ENCODE measurements at regions not wholly inside any gene's neighbourhood (a gene's known extent, or its start where the extent isn't known, plus 50 kb on each side); places are given as distances from the start of the nearest gene placed in this dataset.
A peak's percentile ranks its signal among the peaks of the same experiment; 100 is the strongest.

DNA sequence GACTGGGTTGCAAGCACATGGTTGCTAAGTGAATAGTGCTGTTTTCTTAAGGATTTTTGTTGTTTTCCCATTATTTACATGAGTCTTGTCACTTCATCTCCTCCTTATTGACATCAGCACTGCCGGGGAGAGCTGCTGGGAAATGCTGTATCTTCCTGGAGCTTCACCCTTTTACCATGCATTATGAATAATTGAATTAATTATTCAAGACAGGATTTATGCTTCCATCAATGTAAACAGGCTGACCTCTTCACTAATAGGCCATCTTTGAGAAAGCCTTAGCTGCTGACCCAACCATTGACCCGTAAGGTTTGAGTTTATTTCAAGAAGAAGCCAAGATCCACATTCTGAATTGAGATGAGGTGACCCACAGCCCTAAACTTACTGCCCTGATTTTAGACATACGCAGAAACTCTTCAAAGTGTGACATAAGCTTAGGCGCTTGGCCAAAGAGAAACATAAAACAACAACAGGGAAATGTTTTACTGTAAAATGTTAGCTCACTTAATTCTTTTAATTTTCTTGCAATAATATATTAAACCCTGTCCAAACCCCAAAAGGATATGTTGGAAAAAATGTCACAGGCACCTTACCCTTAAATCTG is 365.5 kb upstream of the SYT4 start:
- DNase-seq (ENCODE audit: low read depth in 2 of 2) = no peak

- no peak for DNase-seq (ENCODE audit: low read depth in 2 of 2)
These were observed 370.7 kb upstream of the SYT4 start for GRCh38 chr18:43648002-43648401.

DNA sequence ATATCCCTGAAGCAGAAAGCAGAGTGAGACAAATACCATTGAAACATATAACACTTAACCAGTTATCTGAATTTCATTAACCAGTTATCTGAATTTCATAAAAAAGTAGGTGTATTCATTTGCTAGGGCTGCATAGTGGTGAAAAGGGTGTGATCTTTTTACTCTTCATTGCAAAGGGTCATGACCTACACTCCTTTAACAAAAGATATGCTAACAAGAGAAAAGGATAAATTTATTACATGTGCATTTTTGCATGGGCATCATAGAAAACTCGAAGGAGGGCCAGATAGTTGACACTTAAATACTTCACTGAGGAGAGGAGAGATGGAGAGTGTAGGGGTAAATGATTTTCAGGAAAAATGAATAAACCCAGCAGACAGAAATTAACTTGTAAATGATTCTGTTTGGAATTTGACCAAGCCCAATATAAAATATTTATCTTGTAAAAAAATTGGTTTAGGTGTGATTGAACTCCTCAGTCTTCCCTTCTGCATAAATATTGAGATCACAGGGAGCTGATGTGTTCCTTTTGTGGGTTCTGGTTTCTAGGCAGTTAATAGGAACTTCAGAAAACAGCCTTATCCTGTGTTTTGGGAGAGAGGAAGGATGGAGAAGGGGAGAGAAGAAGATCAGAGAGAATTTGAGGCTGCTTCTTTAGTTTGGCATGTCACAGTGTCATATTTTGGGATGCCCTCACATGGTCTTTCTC is 372.5 kb upstream of the SYT4 start:
- DNase-seq (ENCODE audit: low read depth in 2 of 2) = no peak

DNA sequence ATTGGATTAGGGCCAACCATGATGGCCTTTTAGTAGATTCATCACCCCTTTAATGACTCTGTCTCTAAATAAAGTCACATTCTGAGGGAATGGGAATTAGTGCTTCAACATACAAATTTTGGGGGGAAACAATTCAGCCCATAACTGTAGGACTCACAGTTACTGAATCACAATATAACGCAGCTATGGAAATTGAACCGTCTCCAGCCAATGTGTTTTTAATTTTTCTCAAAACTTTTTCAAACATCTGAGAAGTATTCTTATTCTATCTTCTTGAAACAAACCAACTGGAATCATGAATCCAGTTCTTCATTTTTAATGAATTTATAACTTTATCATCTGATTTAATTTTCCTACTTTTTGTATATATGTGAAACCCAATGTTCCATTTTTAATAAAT is 373.1 kb upstream of the SYT4 start:
- no peak for DNase-seq (ENCODE audit: low read depth in 2 of 2)

GRCh38 chr18:43651057-43651456 is 373.8 kb upstream of the SYT4 start:
- no peak for DNase-seq (ENCODE audit: low read depth in 2 of 2)

DNA sequence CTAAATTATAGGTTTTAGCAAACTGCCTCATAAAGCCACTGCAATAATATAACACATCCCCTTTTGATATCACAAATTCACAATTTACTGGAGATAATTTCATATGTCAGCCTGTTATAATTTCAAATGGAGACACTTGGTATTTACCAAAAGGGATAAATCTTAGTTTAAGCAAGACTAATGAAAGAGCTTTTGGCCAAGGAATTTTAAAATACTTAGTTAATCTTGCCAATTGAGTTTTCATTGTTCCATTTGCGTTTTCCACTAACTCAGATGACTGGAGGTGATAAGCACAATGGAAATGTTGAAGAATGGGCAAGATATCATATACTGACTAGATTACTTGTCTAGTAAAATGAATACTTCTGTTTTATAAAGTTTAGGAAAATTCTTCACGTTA is 379.3 kb upstream of the SYT4 start:
- no peak for DNase-seq (ENCODE audit: low read depth in 2 of 2)

GRCh38 chr18:43661570-43661969 is 384.3 kb upstream of the SYT4 start:
- DNase-seq (ENCODE audit: low read depth in 2 of 2) = peak; percentile 3 to 5

DNA sequence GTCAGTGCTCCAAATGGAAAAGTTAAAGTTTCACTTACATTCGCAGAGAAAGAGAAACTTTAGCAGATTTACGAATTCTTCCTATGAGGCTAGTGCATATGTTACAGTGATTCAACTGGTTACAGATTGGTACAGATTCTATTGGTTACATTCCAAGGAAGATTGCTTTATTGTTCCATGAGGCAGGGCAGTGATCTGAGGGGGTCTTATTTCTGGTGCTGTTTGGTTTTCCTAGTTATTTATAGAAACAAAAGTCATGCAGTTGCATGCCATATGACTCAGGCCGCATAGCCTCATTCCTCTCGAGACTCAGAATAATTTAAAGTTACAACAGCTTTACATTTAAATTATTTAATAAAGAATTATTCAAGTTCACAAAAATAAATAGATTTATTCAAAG is 385.4 kb upstream of the SYT4 start:
- DNase-seq (ENCODE audit: low read depth in 2 of 2) = no peak

GRCh38 chr18:43663159-43663558 is 385.9 kb upstream of the SYT4 start:
- no peak for DNase-seq (ENCODE audit: low read depth in 2 of 2)

GRCh38 chr18:43664487-43665008 is 387.3 kb upstream of the SYT4 start:
- no peak for DNase-seq (ENCODE audit: low read depth in 2 of 2)

DNA sequence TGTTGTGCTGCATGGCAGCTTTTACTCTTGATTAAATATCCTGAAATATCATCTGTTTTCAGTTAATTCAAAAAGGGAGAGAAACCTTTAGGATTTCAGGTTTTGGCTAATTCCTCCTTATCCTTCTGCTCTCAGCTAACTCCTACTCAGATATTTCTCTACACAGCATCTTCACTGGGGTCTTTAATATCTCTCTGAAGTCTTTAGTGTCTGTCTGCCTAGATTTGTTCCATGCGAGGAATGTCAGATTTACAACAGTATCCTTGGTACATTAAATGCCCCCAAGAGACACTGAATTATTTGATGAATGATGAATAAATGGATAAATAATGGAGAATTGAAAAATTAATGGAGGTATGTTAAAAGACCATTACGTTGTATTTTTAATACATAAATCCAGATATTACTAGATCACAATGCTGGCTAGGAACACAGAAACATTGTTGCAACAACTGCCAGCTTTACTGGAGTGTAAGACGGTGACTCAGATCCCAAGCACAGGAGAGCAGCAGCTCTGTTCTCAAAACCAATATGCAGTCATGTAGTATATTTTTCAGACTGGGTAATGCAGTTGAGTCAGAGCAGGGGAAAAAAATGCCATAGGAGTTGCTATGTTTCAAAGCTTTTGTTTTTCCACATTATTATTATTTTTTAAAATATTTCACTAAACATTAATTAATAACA is 388.0 kb upstream of the SYT4 start:
- no peak for DNase-seq (ENCODE audit: low read depth in 2 of 2)

DNA sequence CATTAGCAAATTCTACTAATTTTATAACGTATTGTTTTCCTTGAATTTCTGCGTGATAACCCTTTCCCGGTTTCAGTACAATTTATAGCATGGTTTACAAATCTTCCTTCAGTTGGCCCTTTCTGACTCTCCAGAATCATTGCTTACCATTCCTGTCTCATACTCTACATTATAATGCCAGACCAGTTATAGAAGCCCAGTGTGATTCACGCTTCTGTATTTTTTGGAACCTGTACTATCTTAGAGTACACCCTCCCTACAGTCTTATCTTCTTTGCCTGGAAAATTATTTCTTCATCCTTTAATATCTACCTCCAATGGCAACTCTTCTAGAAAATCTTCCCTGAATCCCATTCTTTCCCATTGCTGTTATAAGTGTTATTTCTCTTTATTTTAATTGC is 391.6 kb upstream of the SYT4 start:
- DNase-seq (ENCODE audit: low read depth in 2 of 2) = no peak

DNA sequence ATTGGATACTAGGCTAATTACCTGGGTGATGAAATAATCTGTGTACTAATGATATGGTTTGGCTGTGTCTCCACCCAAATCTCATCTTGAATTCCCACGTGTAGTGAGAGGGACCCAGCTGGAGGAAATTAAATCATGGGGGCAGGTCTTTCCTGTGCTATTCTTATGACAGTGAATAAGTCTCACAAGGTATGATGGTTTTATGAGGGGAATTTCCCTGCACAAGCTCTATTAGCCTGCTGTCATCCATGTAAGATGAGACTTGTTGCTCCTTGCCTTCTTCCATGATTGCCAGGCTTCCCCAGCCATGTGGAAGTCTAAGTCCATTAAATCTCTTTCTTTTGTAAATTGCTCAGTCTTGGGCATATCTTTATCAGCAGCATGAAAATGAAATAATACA is 394.1 kb upstream of the SYT4 start:
- DNase-seq (ENCODE audit: low read depth in 2 of 2) = no peak

DNA sequence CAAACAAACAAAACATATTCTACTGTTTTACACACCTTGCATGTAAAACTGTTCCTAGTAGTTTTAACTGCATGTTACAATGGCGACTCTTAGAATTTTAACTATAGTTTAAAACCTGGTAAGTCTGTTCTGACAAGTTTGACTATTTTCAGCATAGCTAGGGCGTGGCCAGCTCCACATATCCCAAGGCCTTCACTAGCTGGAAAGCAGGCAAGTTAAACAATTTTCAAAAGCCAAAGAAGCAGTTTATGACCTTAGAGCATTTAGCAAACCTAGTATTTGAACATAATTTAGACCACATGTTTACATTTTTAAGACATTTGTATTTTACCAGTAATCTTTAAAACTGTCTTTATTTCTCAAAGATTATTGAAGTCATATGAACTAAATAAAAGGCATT is 402.8 kb upstream of the SYT4 start:
- DNase-seq (ENCODE audit: low read depth in 2 of 2) = no peak

DNA sequence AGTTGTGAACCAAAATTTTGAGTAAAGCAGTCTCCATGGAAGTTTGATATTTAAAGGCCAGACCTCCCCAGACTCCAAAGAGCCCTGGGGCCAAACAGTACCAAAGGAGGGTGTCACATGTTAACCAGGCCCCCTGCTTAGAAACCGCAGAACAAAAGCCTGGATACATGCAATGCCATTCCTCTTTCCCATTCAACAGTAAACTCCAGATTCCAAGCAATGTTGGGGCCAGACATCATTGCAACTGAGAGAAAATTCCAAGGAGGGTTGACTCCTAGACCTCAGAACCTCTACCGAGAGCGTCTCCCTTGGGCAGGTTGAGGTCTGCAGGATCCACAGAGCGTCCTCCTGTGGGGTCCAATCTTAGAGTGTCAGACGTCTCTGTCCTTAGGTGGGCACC is 404.4 kb upstream of the SYT4 start:
- DNase-seq (ENCODE audit: low read depth in 2 of 2) = no peak

DNA sequence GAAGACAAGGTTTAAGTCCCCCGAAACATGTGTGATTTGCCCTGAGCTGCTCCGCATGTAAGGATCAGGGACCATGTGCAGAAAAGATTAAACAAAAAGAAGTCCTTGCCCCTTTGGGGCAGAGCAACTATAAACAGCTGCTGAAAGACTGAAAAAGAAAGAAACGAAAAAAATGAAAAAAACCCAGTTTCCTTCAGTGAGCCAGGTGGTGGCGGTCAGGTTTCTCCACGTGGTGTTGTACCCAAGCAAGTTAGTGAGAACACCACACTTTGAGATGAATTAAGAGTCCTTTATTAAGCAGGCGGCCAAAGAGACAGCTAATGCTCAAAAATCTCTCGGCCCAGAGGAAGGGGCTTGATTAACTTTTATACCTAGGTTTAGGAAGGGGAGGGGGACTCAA is 404.9 kb upstream of the SYT4 start:
- DNase-seq (ENCODE audit: low read depth in 2 of 2) = no peak

DNA sequence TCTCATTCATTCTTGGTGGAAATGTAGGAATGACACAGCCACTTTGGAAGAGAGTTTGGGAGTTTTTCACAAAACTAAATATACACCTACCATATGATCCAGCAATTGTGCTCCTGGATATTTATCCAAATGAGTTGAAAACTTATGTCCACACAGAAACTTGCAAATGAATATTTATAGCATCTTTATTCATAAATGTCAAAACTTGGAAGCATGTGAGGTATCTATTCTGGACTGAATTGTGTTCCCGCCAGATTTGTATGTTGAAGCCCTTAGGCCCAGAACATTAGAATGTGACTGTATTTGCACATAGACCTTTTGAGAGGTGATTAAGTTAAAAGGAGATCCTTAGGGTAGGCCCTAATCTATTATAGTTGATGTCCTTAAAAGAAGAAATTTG is 409.4 kb upstream of the SYT4 start:
- no peak for DNase-seq (ENCODE audit: low read depth in 2 of 2)

GRCh38 chr18:43692099-43692690 is 414.9 kb upstream of the SYT4 start:
- DNase-seq (ENCODE audit: low read depth in 2 of 2) = no peak

GRCh38 chr18:43702399-43702798 is 425.1 kb upstream of the SYT4 start:
- DNase-seq (ENCODE audit: low read depth in 2 of 2) = no peak

GRCh38 chr18:43703050-43703449 is 425.8 kb upstream of the SYT4 start:
- no peak for DNase-seq (ENCODE audit: low read depth in 2 of 2)

GRCh38 chr18:43705850-43706249 is 428.6 kb upstream of the SYT4 start:
- no peak for DNase-seq (ENCODE audit: low read depth in 2 of 2)

DNA sequence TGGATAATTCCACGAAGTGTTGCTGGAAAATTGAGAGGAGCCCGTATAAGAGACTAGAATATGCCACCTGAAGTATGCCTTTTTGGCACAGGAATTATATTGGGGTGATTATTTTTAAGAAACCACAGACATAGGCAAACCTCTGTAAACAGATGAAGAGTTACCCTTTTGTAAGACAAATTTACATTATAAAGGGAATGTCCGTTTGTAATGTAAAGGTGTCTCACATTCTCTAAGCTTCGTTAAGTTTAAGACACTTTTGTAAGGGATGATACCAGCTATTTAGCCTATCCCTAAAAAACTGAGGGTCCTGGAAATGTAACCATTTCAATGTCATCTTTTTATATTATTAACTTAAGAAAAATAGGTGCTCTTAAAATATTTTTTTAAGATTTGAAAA is 432.8 kb upstream of the SYT4 start:
- DNase-seq (ENCODE audit: low read depth in 2 of 2) = no peak
